ENCODE measurements at regions not wholly inside any gene's neighbourhood (a gene's known extent, or its start where the extent isn't known, plus 50 kb on each side); places are given as distances from the start of the nearest gene placed in this dataset.

DNA sequence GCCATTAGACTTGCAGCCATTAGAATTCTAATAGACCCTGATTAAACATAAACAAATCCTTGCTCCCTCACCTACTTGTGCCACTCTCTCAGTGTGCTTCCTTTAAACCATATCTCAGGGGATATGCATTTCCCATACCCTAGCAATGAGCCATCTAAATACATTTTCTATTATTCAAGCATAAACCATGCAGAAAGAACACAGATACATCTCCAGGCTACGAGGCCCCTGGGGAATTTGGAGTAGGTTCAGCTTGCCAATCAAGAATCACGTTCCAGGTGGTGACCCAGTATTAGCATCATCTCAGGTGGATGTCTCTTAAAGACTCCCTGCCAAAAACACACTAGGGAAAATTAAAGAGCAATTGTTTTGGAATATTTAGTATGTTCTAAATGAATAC lies 93.0 kb upstream of the CCL21 start:
- no peak for TF ChIP-seq CTCF (conservative IDR thresholded peaks at IDR 0.05; ENCODE audit: control insufficient read depth, insufficient read depth, low read depth, low read length)
- no peak for DNase-seq (ENCODE audit: low read depth)
- H3K4me3 ChIP-seq (ENCODE audit: control insufficient read depth, low read depth, low read length), result no peak overlapping the region

- DNase-seq (ENCODE audit: low read depth), result no peak
- no peak overlapping the region for H3K4me3 ChIP-seq (ENCODE audit: control insufficient read depth, low read depth, low read length)
- no peak for TF ChIP-seq CTCF (conservative IDR thresholded peaks at IDR 0.05; ENCODE audit: control insufficient read depth, insufficient read depth, low read depth, low read length)
Observed at GRCh38 chr9:34797367-34797766, 87.4 kb upstream of the CCL21 start.

- no peak for DNase-seq (ENCODE audit: low read depth)
- H3K4me3 ChIP-seq (ENCODE audit: control insufficient read depth, low read depth, low read length), result no peak overlapping the region
- no peak for TF ChIP-seq CTCF (conservative IDR thresholded peaks at IDR 0.05; ENCODE audit: control insufficient read depth, insufficient read depth, low read depth, low read length)
Observed at GRCh38 chr9:34796924-34797323, 87.0 kb upstream of the CCL21 start.

- TF ChIP-seq CTCF (conservative IDR thresholded peaks at IDR 0.05; ENCODE audit: control insufficient read depth, insufficient read depth, low read depth, low read length), result no peak
- no peak overlapping the region for H3K4me3 ChIP-seq (ENCODE audit: control insufficient read depth, low read depth, low read length)
- no peak for DNase-seq (ENCODE audit: low read depth)
Observed at GRCh38 chr9:34793428-34793827, 83.5 kb upstream of the CCL21 start.

DNA sequence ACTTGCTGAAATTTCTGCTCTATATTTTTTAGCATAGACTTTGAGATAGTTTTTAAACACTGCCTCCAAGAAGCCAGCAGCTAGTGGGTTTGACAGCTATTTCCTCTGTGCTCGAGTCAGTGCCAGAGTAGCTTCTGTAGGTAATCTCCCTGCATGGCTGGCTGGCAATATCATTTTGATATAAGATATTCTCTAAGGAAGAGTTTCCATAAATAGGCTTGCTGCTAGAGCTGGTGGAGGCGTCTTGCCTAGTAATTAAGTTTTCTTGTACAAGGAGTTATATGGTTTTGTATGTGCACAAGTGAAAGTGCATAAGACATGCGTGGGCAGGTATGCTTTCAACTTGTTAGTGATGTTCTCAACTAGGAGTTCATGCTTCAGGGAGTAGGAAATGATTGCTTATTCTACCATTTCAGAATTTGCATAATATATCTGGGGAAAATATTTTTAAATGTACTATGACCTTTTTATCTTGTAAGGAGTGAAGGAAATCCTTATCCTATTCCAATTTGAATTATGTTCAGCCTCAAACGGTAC lies 74.1 kb upstream of the CCL21 start:
- DNase-seq (ENCODE audit: low read depth), result no peak
- no peak for TF ChIP-seq CTCF (conservative IDR thresholded peaks at IDR 0.05; ENCODE audit: control insufficient read depth, insufficient read depth, low read depth, low read length)

GRCh38 chr9:34782372-34782771 lies 72.4 kb upstream of the CCL21 start:
- TF ChIP-seq CTCF (conservative IDR thresholded peaks at IDR 0.05; ENCODE audit: control insufficient read depth, insufficient read depth, low read depth, low read length), result no peak
- no peak overlapping the region for H3K4me3 ChIP-seq (ENCODE audit: control insufficient read depth, low read depth, low read length)
- no peak for DNase-seq (ENCODE audit: low read depth)

More for the DNA sequence above, 74.1 kb upstream of the CCL21 start:
- H3K4me3 ChIP-seq (ENCODE audit: control insufficient read depth, low read depth, low read length), result no peak overlapping the region

DNA sequence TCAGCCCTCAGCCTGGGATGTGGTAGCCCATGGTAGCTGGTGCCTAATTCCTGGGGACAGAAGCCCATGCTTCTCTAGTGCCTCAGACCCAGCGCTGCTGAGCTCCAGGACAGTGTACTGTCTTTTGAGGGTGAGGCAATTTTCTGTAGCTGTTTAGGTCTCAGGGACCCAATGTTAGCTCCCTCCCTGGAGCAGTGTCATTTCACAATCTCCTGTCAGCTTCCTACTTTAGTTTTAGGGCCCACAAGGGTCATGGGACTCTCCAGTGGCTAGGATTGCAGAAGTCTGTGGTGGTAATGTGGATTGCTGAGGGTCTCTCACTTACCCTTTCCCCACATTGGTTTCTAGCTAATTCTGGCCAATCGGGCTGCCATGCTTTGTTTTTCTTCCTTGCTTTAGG lies 67.7 kb upstream of the CCL21 start:
- DNase-seq (ENCODE audit: low read depth), result no peak
- H3K4me3 ChIP-seq (ENCODE audit: control insufficient read depth, low read depth, low read length), result no peak overlapping the region
- TF ChIP-seq CTCF (conservative IDR thresholded peaks at IDR 0.05; ENCODE audit: control insufficient read depth, insufficient read depth, low read depth, low read length), result no peak
